HG02571 (cell line): ENCODE measurements at regions not wholly inside any gene's neighbourhood (a gene's known extent, or its start where the extent isn't known, plus 50 kb on each side); places are given as distances from the start of the nearest gene placed in this dataset.

ENCODE experiments used
- ATAC-seq: cut with Tn5 transposase; IDR thresholded peaks from one replicate; pipeline ENCODE4 v1.9.1; 2021; ENCODE audit warnings: mild to moderate bottlenecking, moderate library complexity; ENCODE audit not compliant: unreplicated experiment

DNA sequence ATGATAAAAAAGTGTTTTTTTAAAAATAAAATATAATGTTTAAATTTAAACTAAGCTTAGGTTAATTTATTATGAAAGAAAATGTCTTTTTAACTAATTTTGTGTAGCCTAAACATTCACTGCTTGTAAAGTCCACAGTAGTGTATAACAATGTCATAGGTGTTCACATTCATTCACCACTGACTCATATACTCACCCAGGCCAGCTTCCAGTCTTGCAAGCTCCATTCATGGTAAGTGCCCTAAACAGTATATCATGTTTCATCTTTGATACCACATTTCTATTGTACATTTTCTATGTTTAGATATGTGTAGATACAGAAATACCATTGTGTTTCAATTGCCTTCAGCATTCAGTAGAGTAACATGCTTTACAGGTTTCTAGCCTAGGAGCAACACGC lies 530.3 kb downstream of the EPHA5 start:
- ATAC-seq = no peak

DNA sequence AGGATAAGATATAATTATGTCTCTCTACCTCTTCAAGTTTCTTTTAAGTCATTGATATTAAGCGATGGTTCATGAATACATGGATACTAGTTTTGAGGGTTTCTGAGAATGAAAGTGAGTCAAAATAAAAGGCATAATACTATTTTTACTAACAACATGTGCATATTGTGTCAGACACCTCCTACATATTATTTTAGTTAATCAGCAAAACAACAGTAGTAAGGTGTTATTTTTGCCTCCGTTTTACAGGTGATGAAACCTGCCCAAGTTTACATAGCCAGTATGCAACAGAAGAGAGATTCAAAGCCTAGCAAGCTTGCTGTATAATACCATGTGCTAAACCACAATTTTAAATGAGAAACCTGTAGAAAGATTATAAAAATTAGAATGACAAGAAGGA lies 544.1 kb downstream of the EPHA5 start:
- no peak for ATAC-seq

DNA sequence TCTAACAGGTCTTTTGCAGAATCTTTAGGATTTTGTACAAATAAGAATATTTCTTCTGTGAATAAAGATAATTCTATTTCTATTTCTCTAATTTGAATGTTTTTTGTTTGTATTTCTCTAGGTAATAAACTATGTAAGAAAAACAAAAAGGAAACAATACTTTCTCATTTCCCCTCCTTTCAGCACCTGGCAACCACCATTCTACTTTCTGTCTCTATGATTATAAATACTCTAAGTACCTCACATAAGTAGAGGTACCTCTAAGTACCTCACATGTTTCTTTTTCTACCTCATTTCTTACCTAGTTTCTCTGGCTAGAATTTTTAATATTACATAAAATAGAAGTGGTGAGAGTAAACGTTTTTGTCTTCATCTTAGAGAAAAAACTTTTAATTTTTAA lies 550.0 kb downstream of the EPHA5 start:
- ATAC-seq = no peak

DNA sequence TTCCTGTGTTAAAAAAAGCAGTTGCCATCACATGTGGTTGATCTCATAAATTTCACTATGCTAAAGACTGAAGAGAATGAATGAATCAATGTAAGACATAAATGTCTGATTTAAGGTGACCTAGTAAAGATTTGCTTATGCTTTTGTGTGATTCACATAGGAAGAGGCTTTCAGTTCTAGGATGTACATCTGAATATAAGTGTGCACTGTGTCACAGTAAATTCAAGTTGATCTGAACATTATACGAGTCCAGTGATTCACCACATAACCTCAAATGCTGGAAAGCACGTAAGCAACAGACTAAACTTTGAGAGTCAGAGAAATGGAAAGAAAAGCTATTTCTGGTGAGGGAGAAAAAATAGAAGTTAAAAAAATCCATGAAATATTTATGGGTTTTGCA lies 567.9 kb downstream of the EPHA5 start:
- ATAC-seq = no peak

DNA sequence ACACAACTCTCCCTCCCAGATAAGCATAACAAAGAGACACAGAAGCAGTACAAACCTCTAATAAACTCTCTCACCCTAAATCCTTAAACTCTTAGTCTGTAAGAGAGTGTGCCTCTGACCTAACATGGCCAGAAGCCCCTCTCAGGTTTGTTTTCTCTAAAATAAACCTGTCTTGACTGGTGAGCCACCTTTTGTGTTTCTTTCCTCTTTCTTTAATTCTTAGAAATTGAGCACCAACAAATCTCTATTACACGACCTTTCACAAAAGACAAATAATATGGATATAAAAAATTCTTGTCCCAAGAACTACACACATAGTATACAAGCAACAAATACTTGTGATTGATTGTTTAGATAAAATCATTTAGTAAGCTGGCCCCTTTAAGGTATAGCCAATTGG lies 573.7 kb downstream of the EPHA5 start:
- no peak for ATAC-seq

DNA sequence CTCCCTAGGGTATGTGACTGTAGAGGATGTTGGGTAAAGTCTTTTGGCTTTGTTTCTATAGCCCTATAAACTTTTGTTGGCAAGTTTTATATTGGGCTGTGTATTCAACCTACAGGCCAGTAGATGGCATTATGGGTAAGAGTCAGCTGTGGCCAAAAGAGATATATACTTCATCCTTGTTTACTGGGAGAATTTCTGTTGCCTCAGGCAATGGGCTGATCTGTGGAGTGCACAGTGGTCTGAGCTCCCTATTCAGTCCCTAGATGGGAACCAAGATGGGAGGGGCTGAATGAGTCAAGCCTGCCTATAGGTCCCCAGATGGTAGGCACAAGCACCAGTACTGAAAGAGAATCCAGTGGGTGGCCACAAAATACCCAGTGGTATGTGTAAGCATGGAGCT lies 580.6 kb downstream of the EPHA5 start:
- ATAC-seq = no peak

DNA sequence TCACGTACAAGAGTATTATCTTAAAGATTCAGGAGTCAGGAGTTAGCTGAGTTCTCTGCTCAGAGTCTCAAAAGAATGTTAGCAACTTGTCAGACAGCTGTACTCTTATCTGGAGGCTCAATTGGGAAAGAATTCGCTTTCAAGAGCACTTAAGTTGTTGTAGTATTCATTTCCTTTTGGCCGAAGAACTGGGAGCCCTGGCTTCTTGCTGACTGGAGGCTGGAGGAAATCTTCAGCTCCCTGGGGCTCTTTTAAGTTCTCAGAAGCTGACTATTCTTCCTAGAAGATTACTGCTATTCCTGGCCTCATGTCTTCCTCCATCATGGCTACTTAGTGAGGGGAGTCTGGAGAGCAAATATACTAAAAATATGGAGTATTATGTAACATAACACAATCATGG lies 587.2 kb downstream of the EPHA5 start:
- ATAC-seq = no peak

DNA sequence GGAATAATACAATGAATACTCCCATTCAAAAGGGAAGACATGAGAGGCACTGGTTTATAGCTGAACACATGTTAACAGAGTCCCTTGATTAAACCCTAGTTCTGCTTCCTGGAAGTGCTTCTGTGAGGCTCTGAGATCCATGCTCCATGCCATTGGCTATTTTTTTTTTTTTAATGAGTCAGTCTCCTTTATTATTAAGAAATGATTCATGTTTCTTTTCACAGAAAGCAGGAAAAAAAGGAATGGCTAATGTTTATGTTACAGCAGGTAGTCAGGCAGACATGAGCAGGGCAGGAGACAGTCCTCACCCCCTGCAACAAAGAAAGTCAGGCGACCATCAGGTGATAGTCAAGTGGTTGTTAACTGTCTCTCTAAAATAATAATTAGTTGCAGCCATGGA lies 598.7 kb downstream of the EPHA5 start:
- ATAC-seq = no peak

DNA sequence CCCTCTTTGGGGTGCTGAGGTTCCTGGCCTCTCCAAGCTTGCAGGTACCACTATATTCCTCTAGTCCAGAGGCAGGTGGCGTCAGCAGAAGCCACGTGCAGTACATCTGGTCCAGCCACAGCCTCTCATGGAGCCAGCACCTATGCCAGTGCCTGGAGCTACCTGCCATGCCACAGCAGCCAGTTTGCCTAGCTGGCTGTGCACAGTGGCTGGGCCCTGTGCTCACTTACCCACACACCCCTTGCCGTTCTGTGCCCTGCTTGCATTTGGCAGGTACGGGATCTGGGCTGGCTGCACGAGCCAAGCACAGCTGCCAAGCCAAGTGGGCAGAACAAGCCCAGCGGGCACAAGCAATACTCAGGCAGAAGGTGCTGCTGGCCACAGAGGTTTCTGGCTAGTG lies 601.1 kb downstream of the EPHA5 start:
- ATAC-seq = no peak

DNA sequence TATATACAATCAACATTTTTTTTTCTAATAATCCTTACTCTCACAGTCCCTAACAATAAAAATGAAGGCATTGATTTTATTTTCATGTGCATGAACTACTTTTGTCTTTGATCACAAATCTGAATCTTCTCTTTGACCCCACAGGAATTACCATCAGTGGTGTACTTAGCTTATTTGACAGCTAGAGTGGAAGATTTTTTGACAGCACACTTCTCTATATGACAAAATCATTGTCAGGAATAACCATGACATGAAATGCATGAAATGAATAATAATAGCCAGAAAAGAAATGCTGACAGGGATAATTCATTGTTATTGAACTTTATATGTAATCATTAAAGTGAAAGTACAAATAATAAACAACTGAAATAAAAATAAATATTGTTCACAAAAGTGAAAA lies 604.2 kb downstream of the EPHA5 start:
- no peak for ATAC-seq

DNA sequence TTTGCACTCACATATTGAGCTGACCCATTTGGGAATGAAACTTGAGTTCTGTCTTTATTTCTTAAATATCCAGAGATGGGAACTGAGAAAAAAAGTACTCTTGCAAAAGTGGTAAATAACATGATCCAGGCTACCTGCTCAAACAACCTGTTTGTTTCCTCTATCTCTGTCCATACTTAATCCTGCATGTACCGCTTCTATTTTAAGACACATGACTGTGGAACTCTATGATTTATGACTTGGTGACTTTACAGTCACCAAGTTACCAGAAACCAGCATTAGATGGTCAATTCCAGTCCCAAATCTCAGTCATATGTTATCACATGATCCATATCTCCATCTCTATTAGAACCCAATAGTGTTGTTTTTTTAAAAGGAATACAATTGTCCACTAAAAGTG lies 606.7 kb downstream of the EPHA5 start:
- no peak for ATAC-seq

DNA sequence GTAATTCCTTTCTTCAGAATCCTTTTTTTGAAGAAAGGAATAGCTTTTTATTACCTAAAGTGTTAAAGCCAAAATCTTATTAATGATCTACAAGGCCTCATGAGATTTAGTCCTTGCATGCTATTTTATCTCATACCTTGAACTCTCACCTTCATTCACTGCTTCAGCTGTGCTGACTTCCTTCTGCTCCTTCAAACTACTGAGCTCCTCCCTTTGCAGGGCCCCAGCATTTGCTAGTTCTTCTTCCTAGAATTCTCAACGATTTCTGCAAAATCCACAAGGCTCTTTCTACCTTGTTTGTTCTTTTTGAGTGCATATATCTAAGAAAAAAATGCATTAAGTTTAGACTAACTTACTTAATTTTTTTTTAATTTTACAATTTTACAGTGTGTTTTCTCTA lies 619.5 kb downstream of the EPHA5 start:
- no peak for ATAC-seq

DNA sequence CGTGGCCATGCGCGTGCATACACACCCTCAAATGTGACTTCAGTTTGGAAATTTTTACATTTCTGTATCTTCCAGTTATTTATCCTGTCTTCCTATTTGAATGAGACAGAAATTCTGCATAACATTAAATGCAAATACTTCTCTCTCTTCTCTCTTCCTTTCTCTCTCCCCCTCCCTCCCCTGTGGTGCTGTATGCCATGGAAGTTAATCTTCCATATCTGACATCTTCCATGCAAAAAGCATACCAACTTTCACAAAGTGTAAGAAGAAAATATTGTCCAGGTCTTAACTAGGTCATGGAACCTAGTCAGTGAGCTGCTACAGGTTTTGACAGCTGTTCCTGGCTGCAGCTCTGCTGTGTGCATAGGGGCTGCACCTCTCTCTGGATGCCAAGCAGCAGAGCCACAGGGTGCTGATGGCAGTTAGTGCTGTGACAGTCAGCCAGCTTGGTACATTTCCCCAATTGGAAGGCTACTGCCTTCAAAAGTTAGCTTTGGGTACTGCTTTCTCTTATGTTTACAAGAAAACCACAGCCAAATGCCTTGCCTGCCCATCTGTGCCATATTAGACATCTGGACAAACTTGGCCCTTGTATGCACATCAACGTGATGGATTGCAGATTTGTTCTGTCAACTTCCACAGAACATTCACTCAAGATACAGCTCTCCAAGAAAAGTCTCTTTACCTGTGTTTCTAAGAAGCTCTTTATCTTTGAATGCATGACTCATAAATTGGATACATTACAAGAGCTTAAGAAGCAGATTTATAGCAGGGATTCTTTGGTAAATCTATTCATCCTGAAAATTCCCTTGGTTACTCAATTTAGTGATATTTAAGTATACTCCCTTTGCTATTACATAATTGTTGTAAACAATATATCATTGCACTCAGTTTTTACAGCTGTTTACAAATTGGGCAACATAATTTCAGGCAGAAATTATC lies 623.8 kb downstream of the EPHA5 start:
- no peak for ATAC-seq

DNA sequence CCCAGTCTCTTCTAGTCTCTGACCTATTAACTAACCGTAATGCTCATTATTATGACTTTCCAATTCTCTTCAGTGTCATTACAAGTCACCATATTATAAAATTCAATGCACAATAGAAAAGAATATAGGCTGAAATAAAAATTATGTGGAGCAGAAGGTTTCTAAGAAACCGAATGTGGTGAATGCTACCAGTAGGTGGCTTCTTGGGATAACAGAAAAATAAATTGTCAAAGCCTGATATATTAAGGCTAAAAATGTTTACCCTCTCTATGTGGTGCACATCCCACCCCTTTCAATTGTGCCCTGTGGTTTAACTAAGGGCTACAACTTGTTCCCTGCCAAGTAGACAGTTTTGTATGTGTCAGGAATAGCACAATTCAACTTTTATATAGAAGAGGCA lies 624.6 kb upstream of the TECRL start:
- no peak for ATAC-seq

DNA sequence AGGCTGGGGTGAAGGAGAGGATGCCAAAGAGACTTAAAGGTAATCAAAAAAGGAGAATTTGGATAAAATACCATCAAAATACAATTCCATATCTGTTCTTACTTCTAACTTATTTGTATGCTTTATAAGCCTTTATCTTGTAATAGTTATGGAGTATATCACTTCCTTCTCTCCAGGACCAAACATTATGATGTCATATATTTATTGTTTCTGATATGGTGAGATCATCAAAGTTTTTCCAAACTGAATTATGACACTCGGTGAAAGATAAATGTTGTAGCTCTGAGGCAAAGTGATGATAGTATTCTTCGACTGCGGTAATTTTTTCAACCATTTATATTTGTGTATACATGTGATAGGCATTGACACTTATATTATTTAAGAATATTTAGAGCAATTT lies 619.3 kb upstream of the TECRL start:
- ATAC-seq = no peak

DNA sequence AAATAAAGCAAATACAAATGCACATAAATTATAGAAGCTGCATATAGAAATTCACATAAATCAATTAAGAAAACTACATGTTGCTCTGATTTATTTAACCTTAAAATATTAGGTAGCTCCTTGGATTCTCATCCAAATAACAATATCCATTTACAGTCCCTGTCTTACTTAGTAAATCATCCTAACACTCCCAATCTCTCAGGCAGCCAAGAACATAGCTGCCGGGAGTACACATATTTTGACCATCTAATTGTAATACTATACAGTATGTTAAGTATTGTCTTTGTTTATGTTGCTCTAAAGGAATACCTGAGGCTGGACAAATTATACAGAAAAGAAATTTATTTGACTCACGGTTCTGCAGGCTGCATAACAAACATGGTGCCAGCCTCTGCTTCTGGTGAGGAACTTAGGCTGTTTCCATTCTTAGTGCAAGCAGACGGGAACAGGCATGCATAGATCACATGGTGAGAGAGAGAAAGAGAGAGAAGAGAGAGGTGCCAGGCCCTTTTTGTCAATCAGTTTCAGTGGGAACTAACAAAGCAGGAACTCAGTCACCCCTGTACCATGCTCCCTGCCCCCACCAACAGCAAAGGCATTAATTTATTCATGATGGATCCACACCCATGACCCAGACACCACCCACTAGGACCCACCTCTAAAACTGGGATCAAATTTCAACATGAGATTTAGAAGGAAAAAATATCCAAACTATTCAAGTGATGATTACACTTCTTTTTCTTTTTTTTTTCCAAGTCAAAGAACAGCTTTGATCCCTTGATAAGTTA lies 614.8 kb upstream of the TECRL start:
- no peak for ATAC-seq

DNA sequence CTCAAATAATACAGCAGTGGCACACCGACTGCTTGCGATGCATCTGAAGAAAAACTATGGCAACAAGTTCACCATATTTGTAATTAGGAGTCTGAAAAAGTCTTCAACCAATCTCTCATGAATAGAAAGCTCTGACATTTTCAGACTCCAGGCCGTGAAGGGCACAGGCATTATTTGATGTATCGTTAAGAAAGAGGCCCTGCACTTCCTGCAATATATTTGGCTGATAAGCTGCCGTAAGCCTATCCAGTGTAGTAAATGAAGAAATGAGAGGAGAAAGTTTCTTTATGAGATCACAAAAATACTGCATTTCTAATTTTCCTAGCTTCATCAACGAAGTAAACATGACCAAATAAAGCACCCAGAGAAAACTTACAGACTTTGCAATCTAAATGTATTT lies 613.8 kb upstream of the TECRL start:
- no peak for ATAC-seq

DNA sequence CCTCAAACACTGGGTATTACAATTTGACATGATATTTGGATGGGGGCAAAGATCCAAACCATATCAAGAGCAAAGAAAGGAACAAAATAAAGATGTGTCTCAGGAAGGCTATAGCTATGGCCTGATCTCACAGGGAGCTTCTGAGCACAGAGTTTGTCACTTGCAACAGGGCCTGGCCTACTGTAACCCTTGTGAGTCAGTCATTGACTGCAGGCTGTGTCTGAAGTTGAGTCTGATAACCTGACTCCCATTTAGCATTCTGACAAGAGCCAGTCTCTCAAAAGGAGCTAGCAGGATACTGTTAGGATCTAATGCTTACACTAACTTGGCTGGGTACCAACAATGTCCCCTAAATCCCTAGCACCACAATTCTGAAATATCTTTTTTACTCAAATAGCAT lies 612.5 kb upstream of the TECRL start:
- no peak for ATAC-seq

DNA sequence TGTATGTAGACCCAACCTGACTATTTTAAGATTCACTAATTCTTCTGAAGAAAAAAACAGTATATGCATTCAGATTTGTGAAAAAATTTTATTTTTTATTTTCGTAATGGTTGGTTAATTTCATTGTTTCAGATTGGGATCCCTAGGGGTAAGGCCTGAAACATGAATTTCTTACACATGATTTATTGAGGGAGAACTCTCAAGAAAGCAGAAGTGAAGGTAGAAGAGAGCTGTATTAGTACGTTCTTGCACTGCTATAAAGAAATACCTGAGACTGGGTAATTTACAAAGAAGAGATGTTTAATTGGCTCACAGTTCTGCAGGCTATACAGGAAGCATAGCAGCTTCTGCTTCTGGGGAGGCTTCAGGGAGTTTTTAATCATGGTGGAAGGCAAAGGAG lies 611.9 kb upstream of the TECRL start:
- ATAC-seq = no peak

DNA sequence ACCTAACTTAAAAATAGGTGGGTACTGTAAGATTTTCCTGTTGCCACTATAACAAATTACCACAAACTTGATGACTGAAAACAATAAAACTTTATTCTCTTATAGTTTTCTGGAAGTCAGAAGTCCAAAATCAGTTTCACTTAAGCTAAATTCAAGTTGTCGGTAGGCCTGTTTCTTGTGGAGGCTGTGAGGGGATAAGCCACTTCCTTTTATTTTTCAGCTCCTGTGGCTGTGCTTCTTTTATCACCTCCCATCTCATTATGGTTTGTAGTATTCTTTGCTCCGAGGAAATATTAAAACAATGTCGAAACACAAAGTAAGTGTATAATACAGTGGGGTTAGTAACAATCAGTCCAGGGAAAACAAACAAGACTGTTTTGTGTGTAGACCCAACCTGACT lies 610.5 kb upstream of the TECRL start:
- ATAC-seq = no peak

DNA sequence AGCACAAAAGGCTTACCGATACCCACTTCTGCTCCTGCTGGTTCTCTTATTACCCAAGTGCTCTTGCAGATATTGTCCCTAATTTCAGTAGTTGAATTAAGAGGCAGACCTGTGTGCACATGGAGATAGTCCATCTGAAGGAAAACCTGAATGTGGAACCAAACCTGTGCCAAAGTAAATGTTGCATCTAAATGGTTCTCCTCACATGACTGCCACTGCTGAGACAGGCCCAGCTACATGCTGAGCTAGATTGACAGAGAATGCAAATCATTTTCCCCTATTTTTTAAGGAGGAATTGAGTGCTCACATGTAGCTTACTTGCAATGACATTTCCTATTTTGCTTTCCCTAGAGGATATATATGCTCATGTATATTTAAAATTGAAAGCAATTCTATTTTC lies 609.1 kb upstream of the TECRL start:
- no peak for ATAC-seq

DNA sequence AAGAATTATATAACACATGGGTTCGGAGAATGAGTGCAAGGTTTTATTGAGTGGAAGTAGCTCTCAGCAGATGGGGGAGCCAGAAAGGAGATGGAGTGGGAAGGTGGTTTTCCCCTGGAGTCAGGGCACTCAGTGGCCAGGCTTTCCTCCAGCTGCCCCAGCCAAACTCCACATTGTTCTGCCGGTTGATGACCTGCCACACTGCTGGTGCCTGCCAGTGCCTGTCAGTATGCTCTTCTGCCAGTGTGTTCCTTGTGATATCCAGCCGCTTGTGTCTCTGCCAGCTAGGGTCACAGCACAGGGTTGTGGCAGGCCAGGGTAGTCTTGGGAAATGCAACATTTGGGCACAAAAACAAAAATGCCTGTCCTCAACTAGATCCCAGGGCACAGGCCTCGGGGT lies 604.8 kb upstream of the TECRL start:
- ATAC-seq = no peak
